Colonic mucosa (tissue), 4 donors: ENCODE measurements at regions not wholly inside any gene's neighbourhood (a gene's known extent, or its start where the extent isn't known, plus 50 kb on each side); places are given as distances from the start of the nearest gene placed in this dataset.
"Not testable (repeated sequence)": the region's sequence is repeated elsewhere in the genome, so short reads cannot be mapped to it uniquely, and the experiment has no call there.

ENCODE experiments used
- DNase-seq: peaks from one replicate; pipeline ENCODE4 v3.0.0-alpha.2; 2020
- H3K27ac ChIP-seq: fragments of 200-600 bp; one replicate; pipeline ENCODE4 v1.8.0; 2021
- H3K27me3 ChIP-seq: fragments of 200-600 bp; one replicate; pipeline ENCODE4 v1.8.0; 2021
- H3K36me3 ChIP-seq: fragments of 200-600 bp; one replicate; pipeline ENCODE4 v1.8.0; 2021
- H3K4me1 ChIP-seq: fragments of 200-600 bp; one replicate; pipeline ENCODE4 v1.8.0; 2021; ENCODE audit warnings: mild to moderate bottlenecking
- H3K4me3 ChIP-seq: fragments of 200-600 bp; one replicate; pipeline ENCODE4 v1.8.0; 2021
- H3K9ac ChIP-seq, 2 donors: one replicate each; pipeline ENCODE4 v1.7.0; 2013; ENCODE audit warnings: control low read depth in 2 of 2, low read depth in 2 of 2, low read length in 2 of 2
- H3K9me3 ChIP-seq: fragments of 200-600 bp; one replicate; pipeline ENCODE4 v1.8.0; 2021
- intact Hi-C: fragments of 100-400 bp; cut with DNase I; formaldehyde crosslinking; loops from one replicate; pipeline ENCODE4 v1.14.1; 2022
- TF ChIP-seq, protein P1 (sequence below): fragments of 200-600 bp; IDR thresholded peaks from one replicate; pipeline ENCODE4 v1.8.0; 2022; ENCODE audit warnings: antibody characterized with exemption, mild to moderate bottlenecking
- donor health status: healthy.
- donor health status: DM: no; HTN: no; CAD: no.
- donor health status: DM: no; HTN: no; CAD: no.

DNA sequence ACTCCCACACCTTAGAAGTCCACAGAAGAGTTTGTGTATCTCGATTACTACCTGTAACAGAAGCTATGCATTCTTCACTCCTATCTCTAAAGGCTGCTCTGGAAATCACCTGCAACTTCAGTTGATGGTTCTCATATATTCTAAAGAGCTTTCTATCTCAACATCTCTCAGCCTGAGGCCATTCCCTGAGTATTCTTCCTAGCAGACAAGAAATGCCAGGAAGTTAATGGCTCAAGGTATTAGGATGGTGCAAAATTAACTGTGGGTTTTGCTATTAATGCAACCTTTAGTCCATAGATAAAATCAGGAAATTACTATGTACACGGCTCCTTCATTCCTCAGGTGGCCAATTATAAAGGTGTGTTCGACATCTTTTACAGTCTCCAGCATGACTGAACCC is 290.1 kb downstream of the ZNF716 start:
- H3K9me3 ChIP-seq, result not testable (repeated sequence)

DNA sequence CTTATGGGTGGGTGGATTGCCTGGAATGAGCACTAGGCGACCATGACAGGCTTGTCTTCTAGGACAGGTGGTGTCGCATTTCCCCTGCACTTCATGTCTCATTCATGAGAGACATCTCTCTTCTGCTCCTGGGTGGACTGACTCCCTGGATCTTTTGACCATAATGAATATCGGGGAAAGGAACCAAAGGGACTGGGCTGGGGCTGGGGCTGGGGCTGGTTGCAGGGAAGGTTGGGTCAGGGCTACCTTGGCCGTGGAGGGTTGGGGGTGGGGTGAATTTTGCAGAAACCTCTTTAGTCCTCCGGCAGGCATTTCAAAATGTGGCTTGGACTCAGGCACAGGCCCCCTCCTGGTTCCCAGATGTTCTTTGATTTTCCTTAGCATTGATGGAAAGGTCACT is 319.2 kb downstream of the ZNF716 start:
- no peak overlapping the region for H3K9ac ChIP-seq
- H3K4me3 ChIP-seq, result no peak overlapping the region
- H3K4me1 ChIP-seq, result no peaks in the 10 kb centered on the region
- no peak for DNase-seq
- intact Hi-C loops, result no loop called here
- no peaks in the 10 kb centered on the region for H3K9me3 ChIP-seq
- no peak overlapping the region for H3K27ac ChIP-seq
- no peaks in the 10 kb centered on the region for H3K36me3 ChIP-seq
- H3K27me3 ChIP-seq, result no peaks in the 10 kb centered on the region
- TF ChIP-seq, protein P1, sequence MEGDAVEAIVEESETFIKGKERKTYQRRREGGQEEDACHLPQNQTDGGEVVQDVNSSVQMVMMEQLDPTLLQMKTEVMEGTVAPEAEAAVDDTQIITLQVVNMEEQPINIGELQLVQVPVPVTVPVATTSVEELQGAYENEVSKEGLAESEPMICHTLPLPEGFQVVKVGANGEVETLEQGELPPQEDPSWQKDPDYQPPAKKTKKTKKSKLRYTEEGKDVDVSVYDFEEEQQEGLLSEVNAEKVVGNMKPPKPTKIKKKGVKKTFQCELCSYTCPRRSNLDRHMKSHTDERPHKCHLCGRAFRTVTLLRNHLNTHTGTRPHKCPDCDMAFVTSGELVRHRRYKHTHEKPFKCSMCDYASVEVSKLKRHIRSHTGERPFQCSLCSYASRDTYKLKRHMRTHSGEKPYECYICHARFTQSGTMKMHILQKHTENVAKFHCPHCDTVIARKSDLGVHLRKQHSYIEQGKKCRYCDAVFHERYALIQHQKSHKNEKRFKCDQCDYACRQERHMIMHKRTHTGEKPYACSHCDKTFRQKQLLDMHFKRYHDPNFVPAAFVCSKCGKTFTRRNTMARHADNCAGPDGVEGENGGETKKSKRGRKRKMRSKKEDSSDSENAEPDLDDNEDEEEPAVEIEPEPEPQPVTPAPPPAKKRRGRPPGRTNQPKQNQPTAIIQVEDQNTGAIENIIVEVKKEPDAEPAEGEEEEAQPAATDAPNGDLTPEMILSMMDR, result no peak

More for the DNA sequence above, 290.1 kb downstream of the ZNF716 start:
- H3K27me3 ChIP-seq, DNase-seq, H3K4me3 ChIP-seq, H3K27ac ChIP-seq, H3K36me3 ChIP-seq, intact Hi-C loops, H3K9ac ChIP-seq, H3K4me1 ChIP-seq: not testable (repeated sequence)

DNA sequence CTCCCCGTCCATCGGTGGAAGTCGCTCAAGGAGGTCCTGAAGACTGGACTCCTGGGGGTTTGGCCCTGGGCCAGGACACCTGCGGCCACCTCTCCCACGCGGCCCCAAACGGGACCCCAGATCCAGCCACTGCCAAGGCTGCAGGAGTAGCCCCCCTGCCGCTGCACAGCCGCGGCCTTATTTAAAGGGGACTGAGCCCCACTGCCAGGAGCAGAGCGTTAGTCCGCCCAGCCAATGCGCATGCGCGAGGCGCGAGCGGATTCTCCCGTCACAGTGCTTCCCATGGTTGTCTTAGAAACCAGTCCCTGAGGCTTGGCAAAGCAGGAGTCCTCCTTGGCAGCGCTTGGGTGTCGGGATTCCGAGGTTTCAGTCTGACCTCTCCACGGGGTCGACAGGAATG is 320.0 kb downstream of the ZNF716 start:
- H3K36me3 ChIP-seq, result no peaks in the 10 kb centered on the region
- H3K9ac ChIP-seq, result no peak overlapping the region
- intact Hi-C loops, result no loop called here
- TF ChIP-seq, protein P1, result no peak
- no peaks in the 10 kb centered on the region for H3K4me1 ChIP-seq
- no peaks in the 10 kb centered on the region for H3K27me3 ChIP-seq
- DNase-seq, result no peak
- H3K9me3 ChIP-seq, result no peaks in the 10 kb centered on the region
- H3K4me3 ChIP-seq, result no peak overlapping the region
- H3K27ac ChIP-seq, result no peak overlapping the region

DNA sequence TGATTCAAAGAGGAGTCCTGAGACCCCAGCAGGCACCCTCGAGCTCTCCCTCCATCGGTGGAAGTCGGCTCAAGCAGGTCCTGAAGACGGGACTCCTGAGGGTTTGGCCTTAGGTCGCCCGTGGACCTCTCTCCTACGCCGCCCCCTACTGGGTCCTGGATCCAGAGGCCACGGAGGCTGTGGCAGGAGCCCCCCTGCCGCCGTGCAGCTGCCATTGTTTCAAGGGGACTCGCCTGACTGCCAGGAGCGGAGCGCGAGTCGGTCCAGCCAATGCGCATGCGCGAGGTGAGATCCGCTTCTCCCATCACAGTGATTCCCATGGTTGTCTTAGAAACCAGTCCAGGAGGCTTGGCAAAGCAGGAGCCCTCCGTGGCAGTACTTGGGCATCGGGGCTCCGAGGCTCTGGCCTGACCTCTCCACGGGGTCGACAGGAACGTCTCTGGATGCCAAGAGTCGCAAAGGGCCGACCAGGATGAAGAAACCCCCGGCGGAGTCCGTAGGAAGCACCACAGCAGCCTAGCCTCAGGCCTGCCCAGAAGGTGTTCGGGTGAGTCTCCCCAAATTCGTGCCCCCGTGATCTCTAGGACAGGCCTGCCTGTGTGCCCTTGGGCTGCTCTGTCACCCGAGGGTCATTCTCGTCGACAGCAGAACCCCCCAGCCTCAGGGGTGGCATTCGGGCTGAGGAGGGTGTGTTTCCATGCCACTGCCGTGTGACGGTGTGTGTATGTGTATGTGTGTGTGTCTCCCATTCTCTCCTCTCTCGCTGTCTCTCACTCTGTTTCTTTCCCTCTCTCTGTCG is 322.3 kb downstream of the ZNF716 start:
- TF ChIP-seq, protein P1, result no peak
- Histone ChIP-seq H3K4me1 (no peaks in the 10 kb centered on the region), H3K4me3 (no peak overlapping the region), H3K27ac (no peak overlapping the region), H3K36me3 (no peaks in the 10 kb centered on the region), H3K9me3 (no peaks in the 10 kb centered on the region), H3K9ac (no peak overlapping the region), H3K27me3 (no peaks in the 10 kb centered on the region)
- intact Hi-C loops, result no loop called here
- DNase-seq, result no peak

DNA sequence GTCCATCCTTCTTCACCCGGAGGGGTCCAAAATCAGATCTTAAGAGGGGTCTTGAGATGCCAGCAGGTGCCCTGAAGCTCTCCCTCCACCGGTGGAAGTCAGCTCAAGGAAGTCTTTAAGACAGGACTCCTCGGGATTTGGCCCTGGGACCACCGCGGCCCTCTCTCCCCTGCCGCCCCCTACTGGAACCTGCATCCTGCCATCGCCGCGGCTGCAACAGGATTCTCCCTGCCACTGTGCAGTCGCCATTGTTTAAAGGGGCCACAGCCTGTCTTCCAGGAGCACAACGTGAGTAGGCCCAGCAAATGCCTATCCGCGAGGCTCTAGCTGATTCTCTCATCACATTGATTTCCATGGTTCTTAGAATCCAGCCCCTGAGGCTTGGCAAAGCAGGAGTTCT is 324.3 kb downstream of the ZNF716 start:
- H3K27ac ChIP-seq, result no peak overlapping the region
- H3K4me1 ChIP-seq, result no peaks in the 10 kb centered on the region
- intact Hi-C loops, result no loop called here
- no peaks in the 10 kb centered on the region for H3K27me3 ChIP-seq
- H3K9ac ChIP-seq, result no peak overlapping the region
- no peak overlapping the region for H3K4me3 ChIP-seq
- TF ChIP-seq, protein P1, result no peak
- H3K9me3 ChIP-seq, result no peaks in the 10 kb centered on the region
- no peaks in the 10 kb centered on the region for H3K36me3 ChIP-seq
- no peak for DNase-seq

DNA sequence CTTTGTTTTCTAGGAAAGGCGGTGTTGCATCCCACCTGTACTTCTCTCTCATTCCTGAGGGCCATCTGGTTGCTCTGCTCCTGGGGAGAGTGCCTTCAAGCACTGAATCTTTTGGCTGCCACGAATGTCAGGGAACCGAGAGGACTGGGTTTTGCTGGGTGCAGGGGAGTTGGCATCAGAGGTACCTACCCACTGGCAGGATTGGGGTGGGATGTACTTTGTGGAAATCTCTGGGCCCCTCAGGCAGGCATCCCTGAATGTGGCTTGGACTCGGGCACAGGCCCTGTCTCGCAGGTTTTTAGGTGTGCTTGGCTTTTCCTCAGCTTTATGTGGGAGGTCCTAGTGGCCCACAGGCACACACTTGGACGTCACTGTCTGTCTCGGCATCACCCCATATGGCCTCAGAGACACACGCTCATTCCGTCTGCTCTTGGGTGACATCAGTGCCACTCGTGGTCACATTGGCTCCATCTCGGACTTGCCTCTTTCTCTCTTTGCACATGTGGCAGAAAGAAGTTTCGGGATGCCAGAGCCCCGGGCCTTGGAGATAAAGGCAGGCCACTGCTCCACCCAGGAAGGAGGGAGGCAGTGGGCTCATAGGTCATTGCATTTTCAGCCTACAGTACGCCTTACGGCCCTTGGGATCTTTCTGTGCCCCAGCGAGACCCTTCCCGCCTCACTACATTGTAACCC is 325.6 kb downstream of the ZNF716 start:
- Histone ChIP-seq H3K4me1 (no peaks in the 10 kb centered on the region), H3K36me3 (no peaks in the 10 kb centered on the region), H3K27me3 (no peaks in the 10 kb centered on the region), H3K27ac (no peak overlapping the region), H3K9me3 (no peaks in the 10 kb centered on the region), H3K4me3 (no peak overlapping the region), H3K9ac (no peak overlapping the region)
- intact Hi-C loops, result no loop called here
- TF ChIP-seq, protein P1, result no peak
- no peak for DNase-seq

DNA sequence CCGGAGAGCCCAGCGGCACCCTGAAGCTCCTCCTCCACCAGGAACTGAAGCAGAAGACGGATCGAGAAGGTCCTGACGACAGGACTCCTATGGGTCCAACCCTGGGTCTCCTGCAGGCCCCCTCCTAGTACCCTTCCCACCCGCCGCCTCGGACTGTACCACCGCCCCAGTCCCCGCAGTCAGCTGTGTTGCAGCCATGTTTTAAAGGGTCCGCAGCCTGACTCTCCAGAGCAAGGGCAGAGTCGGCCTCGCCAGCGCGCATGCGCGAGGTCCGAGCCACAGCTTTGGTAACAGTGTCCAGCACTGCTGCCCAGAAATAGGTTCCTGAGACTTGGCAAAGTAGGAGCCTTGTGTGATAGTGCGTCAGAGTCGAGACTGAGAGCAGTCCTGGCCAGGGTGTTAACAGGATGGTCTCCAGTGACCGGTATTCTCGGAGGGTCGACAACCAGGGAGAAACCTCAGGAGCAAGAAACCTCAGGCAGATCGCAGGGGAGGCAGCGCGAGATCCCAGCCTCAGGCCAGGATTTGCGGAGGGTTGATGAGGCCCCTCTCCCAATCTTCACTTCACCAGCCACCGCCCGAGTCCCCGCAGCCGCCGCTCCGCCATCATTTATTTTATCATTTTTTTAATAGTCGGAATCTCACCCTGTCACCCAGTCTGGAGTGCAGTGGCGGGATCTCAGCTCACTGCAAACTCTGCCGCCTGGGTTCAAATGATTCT is 326.3 kb downstream of the ZNF716 start:
- H3K4me1 ChIP-seq, intact Hi-C loops, DNase-seq, H3K27me3 ChIP-seq, H3K9ac ChIP-seq, H3K27ac ChIP-seq, H3K4me3 ChIP-seq, H3K36me3 ChIP-seq, H3K9me3 ChIP-seq: not testable (repeated sequence)
